Peyer's patch (tissue), 4 donors: ENCODE measurements at regions not wholly inside any gene's neighbourhood (a gene's known extent, or its start where the extent isn't known, plus 50 kb on each side); places are given as distances from the start of the nearest gene placed in this dataset.

Experiments
- POLR2A ChIP-seq, 2 donors: fragments of 450-650 bp; IDR thresholded peaks; one replicate each; pipeline ENCODE4 v1.5.1; 2017; ENCODE audit warnings: antibody characterized with exemption in 2 of 2, mild to moderate bottlenecking in 2 of 2, moderate library complexity in 2 of 2
- TF ChIP-seq, protein P1 (sequence below), 6 experiments: fragments of 450-650 bp in 4 of 6; fragments of 200-600 bp in 2 of 6; sonication (generic) in 1 of 6; IDR thresholded peaks; one replicate each; pipeline ENCODE4 v1.5.1; 2017 to 2019; ENCODE audit warnings: antibody characterized with exemption in 6 of 6, mild to moderate bottlenecking in 3 of 6, moderate library complexity in 1 of 6

- TF ChIP-seq POLR2A (IDR thresholded peaks at IDR 0.05) = no peak
- TF ChIP-seq, protein P1, sequence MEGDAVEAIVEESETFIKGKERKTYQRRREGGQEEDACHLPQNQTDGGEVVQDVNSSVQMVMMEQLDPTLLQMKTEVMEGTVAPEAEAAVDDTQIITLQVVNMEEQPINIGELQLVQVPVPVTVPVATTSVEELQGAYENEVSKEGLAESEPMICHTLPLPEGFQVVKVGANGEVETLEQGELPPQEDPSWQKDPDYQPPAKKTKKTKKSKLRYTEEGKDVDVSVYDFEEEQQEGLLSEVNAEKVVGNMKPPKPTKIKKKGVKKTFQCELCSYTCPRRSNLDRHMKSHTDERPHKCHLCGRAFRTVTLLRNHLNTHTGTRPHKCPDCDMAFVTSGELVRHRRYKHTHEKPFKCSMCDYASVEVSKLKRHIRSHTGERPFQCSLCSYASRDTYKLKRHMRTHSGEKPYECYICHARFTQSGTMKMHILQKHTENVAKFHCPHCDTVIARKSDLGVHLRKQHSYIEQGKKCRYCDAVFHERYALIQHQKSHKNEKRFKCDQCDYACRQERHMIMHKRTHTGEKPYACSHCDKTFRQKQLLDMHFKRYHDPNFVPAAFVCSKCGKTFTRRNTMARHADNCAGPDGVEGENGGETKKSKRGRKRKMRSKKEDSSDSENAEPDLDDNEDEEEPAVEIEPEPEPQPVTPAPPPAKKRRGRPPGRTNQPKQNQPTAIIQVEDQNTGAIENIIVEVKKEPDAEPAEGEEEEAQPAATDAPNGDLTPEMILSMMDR (IDR thresholded peaks at IDR 0.05) = no peak
Measured at GRCh38 chr10:128375171-128375570, 248.9 kb upstream of the MKI67 start.
